GM12892 (cell line): ENCODE measurements at regions not wholly inside any gene's neighbourhood (a gene's known extent, or its start where the extent isn't known, plus 50 kb on each side); places are given as distances from the start of the nearest gene placed in this dataset.

ENCODE experiments used
- POLR2A ChIP-seq: IDR thresholded peaks from 2 replicates; pipeline ENCODE4 v1.6.1; 2011; ENCODE audit warnings: low read depth, low read length, control low read depth
- POLR2AphosphoS5 ChIP-seq: IDR thresholded peaks from 2 replicates; pipeline ENCODE4 v1.6.1; 2011; ENCODE audit warnings: low read depth, low read length, control low read depth
- TAF1 ChIP-seq: IDR thresholded peaks from 2 replicates; pipeline ENCODE4 v1.6.1; 2011; ENCODE audit warnings: low read depth, mild to moderate bottlenecking, control low read depth, low read length, borderline replicate concordance

DNA sequence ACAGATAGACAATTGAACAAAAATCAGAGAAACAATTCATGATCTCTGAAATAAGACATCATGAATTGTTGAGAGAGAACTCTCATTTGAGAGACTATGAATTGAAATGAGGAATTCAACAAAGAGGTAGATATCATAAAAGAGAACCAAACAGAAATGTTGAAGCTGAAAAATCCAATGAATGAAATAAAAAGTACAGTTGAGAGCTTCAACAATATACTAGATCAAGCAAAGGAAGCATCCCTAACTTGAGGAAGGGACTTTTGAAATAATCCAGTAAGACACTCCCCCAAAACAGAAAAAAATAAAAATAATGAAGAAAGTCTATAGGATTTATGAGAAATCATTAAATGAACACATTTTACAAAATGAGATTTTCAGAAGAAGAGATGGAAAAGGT is 310.0 kb upstream of the PCDH10 start:
- TF ChIP-seq POLR2A (no peak), TAF1 (no peak), POLR2AphosphoS5 (no peak)
